Activated CD8-positive, alpha-beta T cell treated with anti-CD3 and anti-CD28 coated beads, Interleukin-2, amount 10 ng/mL, durations not matched to agents 7 days and 5 days (primary cell): ENCODE measurements at regions not wholly inside any gene's neighbourhood (a gene's known extent, or its start where the extent isn't known, plus 50 kb on each side); places are given as distances from the start of the nearest gene placed in this dataset.
"Not testable (repeated sequence)": the region's sequence is repeated elsewhere in the genome, so short reads cannot be mapped to it uniquely, and the experiment has no call there.

ENCODE experiments used
- ATAC-seq: fragments of 150-1000 bp; cut with Tn5 transposase; one replicate; pipeline ENCODE4 v1.10.0; 2021; ENCODE audit warnings: moderate library complexity
- CTCF ChIA-PET: fragments of 350-600 bp; sonication (Branson Sonifier 250); formaldehyde crosslinking; loops from one replicate; lab custom pipeline; 2021; ENCODE audit warnings: antibody characterized with exemption; lab: Charles Lee
- POLR2A ChIA-PET: fragments of 350-600 bp; sonication (Branson Sonifier 250); formaldehyde crosslinking; loops from one replicate; lab custom pipeline; 2021; ENCODE audit warnings: antibody characterized with exemption; lab: Charles Lee
- DNase-seq: peaks from one replicate; pipeline ENCODE4 v3.0.0-alpha.2; 2020
- H3K27ac Mint-ChIP-seq: one replicate; pipeline ENCODE4 v1.8.0; 2021; ENCODE audit warnings: mild to moderate bottlenecking, mixed read lengths
- H3K27me3 Mint-ChIP-seq: one replicate; pipeline ENCODE4 v1.8.0; 2021; ENCODE audit warnings: low read depth, mixed read lengths
- H3K36me3 Mint-ChIP-seq: one replicate; pipeline ENCODE4 v1.8.0; 2021; ENCODE audit warnings: low read depth, mixed read lengths
- H3K4me1 Mint-ChIP-seq: one replicate; pipeline ENCODE4 v1.8.0; 2021; ENCODE audit warnings: low read depth, mixed read lengths
- H3K4me3 Mint-ChIP-seq: one replicate; pipeline ENCODE4 v1.8.0; 2021; ENCODE audit warnings: mild to moderate bottlenecking, mixed read lengths
- H3K9me3 Mint-ChIP-seq: one replicate; pipeline ENCODE4 v1.8.0; 2022; ENCODE audit warnings: mixed read lengths; ENCODE audit not compliant: insufficient read depth

DNA sequence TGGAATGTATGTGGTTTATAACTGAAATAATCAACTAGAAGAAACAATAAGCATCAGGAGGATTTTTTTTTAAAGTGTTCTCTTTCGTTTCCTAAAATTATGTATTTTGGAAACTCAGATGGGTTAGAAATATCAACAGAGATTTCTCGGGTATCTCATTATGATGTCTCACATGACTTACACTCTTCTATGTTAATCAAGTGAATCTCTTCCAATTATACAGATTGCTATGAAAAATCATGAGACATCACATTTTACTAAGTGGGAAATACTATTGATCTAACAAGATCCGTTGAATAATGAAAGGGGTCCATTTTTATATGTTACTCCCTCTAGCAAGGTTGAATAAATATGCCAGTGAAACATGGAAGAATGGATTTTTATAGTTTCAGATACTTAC, 54.7 kb upstream of the NRIP1 start:
- no peaks in the 10 kb centered on the region for H3K9me3 Mint-ChIP-seq
- DNase-seq (no peak), ATAC-seq (no peak)
- ChIA-PET POLR2A (no interaction called here), CTCF (no interaction called here)
- H3K27ac Mint-ChIP-seq = no peak overlapping the region
- H3K4me1 Mint-ChIP-seq = no peaks in the 10 kb centered on the region
- peaks cover 6% of the 10 kb centered on the region for H3K27me3 Mint-ChIP-seq
- no peaks in the 10 kb centered on the region for H3K36me3 Mint-ChIP-seq
- H3K4me3 Mint-ChIP-seq = no peak overlapping the region

DNA sequence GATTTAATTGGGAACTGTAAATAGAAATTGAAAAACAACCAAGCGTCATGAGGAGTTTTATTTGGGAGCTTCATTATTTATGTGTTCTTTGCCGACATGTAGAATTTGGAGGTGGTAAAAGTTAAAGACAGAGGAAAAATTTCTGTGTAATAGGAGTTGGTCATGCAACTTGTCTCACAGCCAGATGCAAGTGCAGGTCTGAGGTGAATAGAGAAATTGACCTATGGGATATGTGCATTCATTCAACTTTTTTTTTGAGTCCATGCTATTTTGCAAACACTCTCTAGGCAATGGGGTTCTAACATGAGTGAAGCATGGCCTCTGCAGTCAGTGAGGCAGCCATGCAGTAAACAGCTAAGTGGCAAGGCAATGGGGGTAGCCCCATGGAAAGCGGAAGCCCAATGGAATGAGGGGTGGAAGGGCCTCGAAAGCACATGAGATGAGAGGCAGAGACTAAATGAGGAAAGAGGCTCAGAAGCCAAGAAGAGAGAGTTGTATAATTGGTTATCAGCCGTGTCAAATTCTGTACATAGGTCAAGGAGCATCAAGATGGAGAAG, 56.4 kb upstream of the NRIP1 start:
- no peak overlapping the region for H3K4me3 Mint-ChIP-seq
- DNase-seq (no peak), ATAC-seq (no peak)
- H3K36me3 Mint-ChIP-seq = no peaks in the 10 kb centered on the region
- H3K4me1 Mint-ChIP-seq = no peaks in the 10 kb centered on the region
- ChIA-PET POLR2A (no interaction called here), CTCF (no interaction called here)
- no peak overlapping the region for H3K27ac Mint-ChIP-seq
- H3K9me3 Mint-ChIP-seq = no peaks in the 10 kb centered on the region
- peaks cover 6% of the 10 kb centered on the region for H3K27me3 Mint-ChIP-seq

DNA sequence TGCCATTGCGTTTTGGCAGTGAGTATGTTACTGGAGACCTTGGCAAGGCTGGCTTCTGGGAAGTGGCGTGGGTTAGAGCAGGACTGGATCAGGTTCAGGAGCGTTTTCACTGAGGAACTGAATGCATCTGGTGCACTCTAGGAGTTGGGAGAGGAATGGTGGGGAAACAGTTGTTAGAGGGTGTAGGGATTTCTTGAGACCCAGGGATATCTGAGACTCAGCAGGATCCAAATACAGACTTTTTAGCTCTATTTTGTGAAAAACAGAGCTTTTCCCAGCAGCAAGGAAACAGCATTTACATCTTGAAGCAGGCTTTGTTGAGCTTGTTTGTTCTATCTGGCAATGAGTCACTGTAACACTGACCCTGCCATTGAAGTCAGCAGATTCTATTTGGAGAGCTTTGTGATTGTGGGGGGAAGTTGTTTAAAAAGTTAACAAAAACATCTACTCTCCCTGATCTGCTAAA, 56.9 kb upstream of the NRIP1 start:
- ChIA-PET CTCF (no interaction called here), POLR2A (no interaction called here)
- H3K9me3 Mint-ChIP-seq = no peaks in the 10 kb centered on the region
- no peak for ATAC-seq
- no peaks in the 10 kb centered on the region for H3K36me3 Mint-ChIP-seq
- H3K4me1 Mint-ChIP-seq = no peaks in the 10 kb centered on the region
- peaks cover 6% of the 10 kb centered on the region for H3K27me3 Mint-ChIP-seq
- no peak overlapping the region for H3K4me3 Mint-ChIP-seq
- no peak overlapping the region for H3K27ac Mint-ChIP-seq
- DNase-seq = no peak

GRCh38 chr21:15122241-15122640, 57.4 kb upstream of the NRIP1 start:
- Mint-ChIP-seq H3K4me3 (no peak overlapping the region), H3K27ac (no peak overlapping the region), H3K36me3 (no peaks in the 10 kb centered on the region), H3K4me1 (no peaks in the 10 kb centered on the region), H3K27me3 (peaks cover 6% of the 10 kb centered on the region), H3K9me3 (no peaks in the 10 kb centered on the region)
- ChIA-PET CTCF (no interaction called here), POLR2A (no interaction called here)
- ATAC-seq (no peak), DNase-seq (no peak)

- ChIA-PET CTCF (no interaction called here), POLR2A (no interaction called here)
- H3K4me1 Mint-ChIP-seq = no peaks in the 10 kb centered on the region
- no peaks in the 10 kb centered on the region for H3K9me3 Mint-ChIP-seq
- H3K27ac Mint-ChIP-seq = no peak overlapping the region
- no peak for DNase-seq
- no peak overlapping the region for H3K4me3 Mint-ChIP-seq
- peaks cover 6% of the 10 kb centered on the region for H3K27me3 Mint-ChIP-seq
- no peaks in the 10 kb centered on the region for H3K36me3 Mint-ChIP-seq
- no peak for ATAC-seq
Measured at GRCh38 chr21:15124731-15125130, 59.9 kb upstream of the NRIP1 start.

GRCh38 chr21:15126948-15127347, 62.1 kb upstream of the NRIP1 start:
- ChIA-PET CTCF (no interaction called here), POLR2A (no interaction called here)
- DNase-seq (no peak), ATAC-seq (no peak)
- no peaks in the 10 kb centered on the region for H3K27me3 Mint-ChIP-seq
- no peaks in the 10 kb centered on the region for H3K4me1 Mint-ChIP-seq
- no peaks in the 10 kb centered on the region for H3K36me3 Mint-ChIP-seq
- no peak overlapping the region for H3K27ac Mint-ChIP-seq
- H3K9me3 Mint-ChIP-seq = no peaks in the 10 kb centered on the region
- H3K4me3 Mint-ChIP-seq = no peak overlapping the region

- ChIA-PET POLR2A (no interaction called here), CTCF (no interaction called here)
- no peak overlapping the region for H3K27ac Mint-ChIP-seq
- DNase-seq (no peak), ATAC-seq (no peak)
- no peaks in the 10 kb centered on the region for H3K9me3 Mint-ChIP-seq
- no peaks in the 10 kb centered on the region for H3K36me3 Mint-ChIP-seq
- no peaks in the 10 kb centered on the region for H3K4me1 Mint-ChIP-seq
- no peak overlapping the region for H3K4me3 Mint-ChIP-seq
- no peaks in the 10 kb centered on the region for H3K27me3 Mint-ChIP-seq
Measured at GRCh38 chr21:15127437-15127836, 62.6 kb upstream of the NRIP1 start.

DNA sequence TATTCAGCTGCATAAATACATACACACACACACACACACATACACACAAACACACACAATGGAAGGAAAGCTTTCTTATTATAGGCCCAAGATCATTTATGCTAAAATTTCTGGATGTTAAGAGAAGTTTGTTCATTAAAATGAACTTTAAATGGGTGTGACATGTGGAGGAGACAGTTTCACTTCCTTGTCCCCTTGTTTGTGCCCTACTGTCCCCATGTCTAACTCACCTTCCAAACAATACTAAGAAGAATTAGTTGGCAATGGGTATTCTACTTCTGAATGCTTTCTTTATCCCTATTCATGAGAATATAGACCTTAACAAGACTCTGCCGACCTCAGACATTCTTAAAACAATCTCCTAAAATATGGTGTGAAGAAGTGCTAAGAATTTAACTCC, 63.5 kb upstream of the NRIP1 start:
- Mint-ChIP-seq H3K27ac (no peak overlapping the region), H3K9me3 (no peaks in the 10 kb centered on the region), H3K4me3 (no peak overlapping the region), H3K4me1 (no peaks in the 10 kb centered on the region), H3K27me3 (no peaks in the 10 kb centered on the region), H3K36me3 (no peaks in the 10 kb centered on the region)
- ATAC-seq (no peak), DNase-seq (no peak)
- ChIA-PET CTCF (no interaction called here), POLR2A (no interaction called here)

DNA sequence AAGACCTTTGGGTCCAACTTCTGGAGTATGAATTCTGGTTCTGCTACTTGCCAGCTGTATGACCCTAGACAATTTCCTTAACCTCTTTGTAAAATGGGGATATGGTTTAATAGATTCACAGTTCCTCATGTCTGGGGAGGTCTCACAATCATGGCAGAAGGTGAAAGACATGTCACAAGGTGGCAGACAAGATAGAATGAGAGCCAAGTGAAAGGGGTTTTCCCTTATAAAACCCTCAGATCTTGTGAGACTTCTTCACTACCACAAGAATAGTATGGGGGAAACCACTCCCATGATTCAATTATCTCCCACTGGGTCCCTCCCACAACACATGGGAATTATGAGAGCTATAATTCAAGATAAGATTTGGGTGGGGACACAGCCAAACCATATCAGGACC, 63.9 kb upstream of the NRIP1 start:
- POLR2A ChIA-PET, H3K36me3 Mint-ChIP-seq, DNase-seq, H3K27ac Mint-ChIP-seq, CTCF ChIA-PET, H3K27me3 Mint-ChIP-seq, H3K9me3 Mint-ChIP-seq, H3K4me1 Mint-ChIP-seq, ATAC-seq, H3K4me3 Mint-ChIP-seq: not testable (repeated sequence)

GRCh38 chr21:15130326-15130725, 65.5 kb upstream of the NRIP1 start:
- ATAC-seq (no peak), DNase-seq (no peak)
- POLR2A ChIA-PET = no interaction called here
- no peaks in the 10 kb centered on the region for H3K36me3 Mint-ChIP-seq
- H3K27ac Mint-ChIP-seq = no peak overlapping the region
- CTCF ChIA-PET = no interaction called here
- no peak overlapping the region for H3K4me3 Mint-ChIP-seq
- no peaks in the 10 kb centered on the region for H3K9me3 Mint-ChIP-seq
- no peaks in the 10 kb centered on the region for H3K27me3 Mint-ChIP-seq
- no peaks in the 10 kb centered on the region for H3K4me1 Mint-ChIP-seq

DNA sequence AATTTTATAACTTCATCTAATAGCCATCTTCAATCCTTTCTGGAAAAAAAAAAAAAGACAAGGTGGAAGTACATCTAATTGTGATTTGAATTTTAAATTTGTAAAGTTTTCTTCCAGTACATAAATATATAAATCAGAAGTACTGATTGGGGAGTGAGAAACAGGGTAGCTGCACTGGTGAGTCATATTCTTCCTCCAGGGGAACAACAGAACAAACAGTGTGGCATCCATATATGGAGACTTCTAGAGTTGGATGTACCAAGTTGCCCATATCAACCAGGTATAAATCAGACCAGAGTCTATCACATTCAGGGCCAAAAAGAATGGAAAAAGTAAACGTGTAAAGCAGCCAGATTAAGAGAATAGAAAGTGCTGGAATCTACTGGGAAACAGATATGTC, 66.0 kb upstream of the NRIP1 start:
- Mint-ChIP-seq H3K9me3 (no peaks in the 10 kb centered on the region), H3K36me3 (no peaks in the 10 kb centered on the region), H3K27me3 (no peaks in the 10 kb centered on the region), H3K27ac (no peak overlapping the region), H3K4me1 (no peaks in the 10 kb centered on the region), H3K4me3 (no peak overlapping the region)
- ATAC-seq = no peak
- no peak for DNase-seq
- POLR2A ChIA-PET = no interaction called here
- CTCF ChIA-PET = no interaction called here

DNA sequence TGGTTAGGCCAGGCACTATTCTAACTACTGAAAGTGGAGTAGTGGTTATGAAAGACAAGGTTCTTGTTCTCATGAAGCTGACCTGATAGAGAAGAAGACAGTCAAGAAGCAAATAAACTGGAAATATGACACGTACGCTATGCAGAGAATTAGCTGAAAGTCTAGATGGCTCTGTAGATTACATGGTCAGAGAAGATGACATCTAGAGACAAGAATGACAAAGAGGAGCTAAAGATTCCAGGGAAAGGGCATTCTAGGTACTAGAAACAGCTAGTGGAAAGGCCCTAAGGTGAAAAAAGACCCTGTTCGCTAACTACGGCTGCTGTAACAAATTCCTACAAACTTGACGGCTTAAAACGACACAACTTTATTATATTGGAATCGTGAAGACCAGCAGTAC, 68.0 kb upstream of the NRIP1 start:
- DNase-seq (no peak), ATAC-seq (no peak)
- Mint-ChIP-seq H3K4me1 (no peaks in the 10 kb centered on the region), H3K27ac (no peak overlapping the region), H3K9me3 (no peaks in the 10 kb centered on the region), H3K4me3 (no peak overlapping the region), H3K36me3 (no peaks in the 10 kb centered on the region), H3K27me3 (peaks cover 5% of the 10 kb centered on the region)
- POLR2A ChIA-PET = no interaction called here
- CTCF ChIA-PET = no interaction called here

- POLR2A ChIA-PET = no interaction called here
Measured at GRCh38 chr21:15134701-15135470, 70.1 kb upstream of the NRIP1 start.

More at GRCh38 chr21:15134701-15135470, 70.1 kb upstream of the NRIP1 start:
- Mint-ChIP-seq H3K27ac (no peak overlapping the region), H3K27me3 (peaks cover 5% of the 10 kb centered on the region), H3K9me3 (no peaks in the 10 kb centered on the region), H3K4me3 (no peak overlapping the region), H3K4me1 (no peaks in the 10 kb centered on the region), H3K36me3 (no peaks in the 10 kb centered on the region)
- no peak for ATAC-seq
- CTCF ChIA-PET = no interaction called here
- no peak for DNase-seq
